Left renal pelvis (tissue), 4 donors: ENCODE measurements at regions not wholly inside any gene's neighbourhood (a gene's known extent, or its start where the extent isn't known, plus 50 kb on each side); places are given as distances from the start of the nearest gene placed in this dataset.
A peak's percentile ranks its signal among the peaks of the same experiment; 100 is the strongest.
"Not testable (repeated sequence)": the region's sequence is repeated elsewhere in the genome, so short reads cannot be mapped to it uniquely, and the experiment has no call there.

Experiments used
- DNase-seq, 4 donors: peaks; one replicate each; pipeline ENCODE4 v3.0.0-alpha.2; 2013; ENCODE audit warnings: low read depth in 4 of 4, low spot score in 3 of 4

DNA sequence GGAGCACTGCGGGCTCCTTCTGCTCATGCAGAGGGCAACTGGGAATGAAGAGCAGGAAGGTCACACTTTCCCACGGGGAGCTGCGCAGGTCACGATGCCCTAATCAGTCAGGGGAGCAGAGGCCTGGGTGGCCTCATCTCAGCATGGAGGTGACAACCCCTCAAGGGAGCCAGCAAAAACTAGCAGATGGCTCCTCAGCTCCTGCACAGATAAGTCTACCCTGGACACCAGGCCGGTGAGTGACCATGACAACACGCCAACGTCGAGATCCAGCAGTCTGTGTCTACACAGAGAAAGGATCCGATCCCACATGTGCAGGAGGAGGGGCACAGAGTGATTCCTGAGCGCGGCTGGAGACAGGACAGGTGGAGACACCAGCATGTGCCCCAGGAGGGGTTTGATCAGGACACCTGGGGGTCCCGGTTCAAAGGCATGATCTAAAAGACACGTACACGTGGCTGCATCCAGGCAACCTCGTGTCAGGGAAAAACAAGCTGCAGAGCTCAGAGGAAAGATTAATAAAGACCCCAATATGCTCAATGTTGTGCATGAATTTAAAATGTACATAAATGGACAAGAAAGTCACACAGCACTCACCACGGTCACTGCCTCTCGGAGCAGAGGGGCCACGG, 153.7 kb upstream of the SFSWAP start:
- DNase-seq = no peak

DNA sequence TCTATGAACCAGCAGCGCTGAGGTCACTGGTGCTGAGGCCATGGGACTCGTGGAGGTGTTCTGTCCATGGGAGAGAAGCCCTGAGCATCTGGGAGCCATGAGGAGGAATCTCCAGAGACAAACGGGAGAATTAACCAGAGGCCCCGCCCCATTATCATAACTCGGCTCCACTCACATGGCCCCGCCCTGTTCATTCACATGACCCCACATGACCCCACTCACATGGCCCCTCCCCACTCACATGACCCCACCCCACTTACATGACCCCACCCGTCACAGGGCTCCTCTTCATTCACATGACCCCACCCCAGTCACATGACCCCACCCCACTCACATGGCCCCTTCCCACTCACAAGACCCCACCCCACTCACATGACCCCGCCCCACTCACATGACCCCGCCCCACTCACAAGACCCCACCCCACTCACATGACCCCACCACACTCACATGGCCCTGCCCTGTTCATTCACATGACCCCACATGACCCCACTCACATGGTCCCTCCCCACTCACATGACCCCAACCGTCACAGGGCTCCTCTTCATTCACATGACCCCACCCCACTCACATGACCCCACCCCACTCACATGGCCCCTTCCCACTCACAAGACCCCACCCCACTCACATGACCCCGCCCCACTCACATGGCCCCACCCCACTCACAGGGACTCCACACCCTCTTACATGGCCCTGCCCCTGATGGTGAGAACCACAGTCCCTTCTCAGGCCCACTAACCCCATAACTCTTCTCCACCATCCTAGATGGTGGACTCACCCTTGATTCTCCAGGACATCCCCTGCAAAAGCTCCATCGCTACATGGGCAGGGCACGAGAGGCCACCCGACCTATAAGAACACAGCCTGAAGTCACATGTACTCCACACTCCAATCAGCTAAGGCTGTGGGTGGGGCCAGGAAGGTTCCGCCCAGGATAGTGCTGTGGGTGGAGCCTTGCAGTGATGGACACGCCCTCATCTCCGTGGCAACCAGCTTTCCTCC, 151.1 kb upstream of the SFSWAP start:
- DNase-seq = no peak

DNA sequence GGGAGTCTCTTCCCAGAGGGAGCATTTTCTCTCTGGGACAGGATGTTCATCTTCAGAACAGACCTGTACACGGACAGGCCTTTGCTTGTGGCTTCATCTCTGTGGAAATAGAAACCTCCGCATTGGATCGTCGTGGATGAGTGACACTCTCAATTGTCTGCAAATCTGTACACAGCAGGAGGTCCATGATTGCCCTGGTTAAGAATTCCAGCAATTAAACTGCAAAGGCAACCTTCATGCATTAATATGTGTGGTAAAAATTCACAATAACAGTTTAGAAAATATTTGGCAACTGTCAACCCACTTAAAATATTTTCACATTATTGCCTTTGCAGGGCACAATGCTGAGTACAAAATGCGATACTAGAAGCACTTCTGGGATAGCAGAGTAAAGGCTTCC, 149.8 kb upstream of the SFSWAP start:
- DNase-seq = no peak

DNA sequence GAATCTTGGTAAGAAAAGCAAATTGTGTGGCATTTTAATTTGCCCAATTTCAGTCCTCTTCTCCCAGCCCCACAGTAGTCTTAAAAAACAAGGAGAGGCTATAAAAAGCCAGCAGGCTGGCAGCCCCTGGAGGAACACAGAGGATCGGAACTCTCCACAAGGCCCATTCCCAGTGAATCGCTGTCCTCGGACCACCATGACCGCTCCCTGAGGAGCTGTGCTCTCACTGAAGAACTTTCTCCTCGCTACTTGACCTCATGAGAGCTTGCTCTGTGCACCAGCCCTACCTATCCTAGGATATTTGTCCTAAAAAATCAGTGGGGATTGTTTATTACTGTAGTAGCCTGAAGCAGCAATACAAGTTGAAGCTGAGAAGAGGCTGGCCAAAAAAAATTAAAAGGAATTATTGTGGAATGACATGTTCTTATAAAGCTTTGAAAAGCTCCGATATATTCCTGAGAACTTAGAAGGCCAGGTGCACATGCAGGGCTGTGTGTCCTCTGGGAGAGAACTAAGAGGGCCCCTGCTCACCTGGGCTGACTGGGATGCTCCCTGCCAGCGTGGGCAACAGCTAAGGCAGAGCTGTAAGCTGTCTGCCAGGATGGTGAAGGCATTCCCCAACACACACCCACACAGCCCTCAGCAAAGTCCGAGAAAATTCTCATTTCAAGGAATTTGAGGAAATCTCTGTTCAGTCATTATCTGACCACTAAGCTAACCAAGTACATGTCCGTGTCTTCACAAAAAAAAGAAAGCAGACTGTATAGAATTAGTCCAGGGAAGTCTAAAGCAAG, 148.8 kb upstream of the SFSWAP start:
- DNase-seq = no peak

DNA sequence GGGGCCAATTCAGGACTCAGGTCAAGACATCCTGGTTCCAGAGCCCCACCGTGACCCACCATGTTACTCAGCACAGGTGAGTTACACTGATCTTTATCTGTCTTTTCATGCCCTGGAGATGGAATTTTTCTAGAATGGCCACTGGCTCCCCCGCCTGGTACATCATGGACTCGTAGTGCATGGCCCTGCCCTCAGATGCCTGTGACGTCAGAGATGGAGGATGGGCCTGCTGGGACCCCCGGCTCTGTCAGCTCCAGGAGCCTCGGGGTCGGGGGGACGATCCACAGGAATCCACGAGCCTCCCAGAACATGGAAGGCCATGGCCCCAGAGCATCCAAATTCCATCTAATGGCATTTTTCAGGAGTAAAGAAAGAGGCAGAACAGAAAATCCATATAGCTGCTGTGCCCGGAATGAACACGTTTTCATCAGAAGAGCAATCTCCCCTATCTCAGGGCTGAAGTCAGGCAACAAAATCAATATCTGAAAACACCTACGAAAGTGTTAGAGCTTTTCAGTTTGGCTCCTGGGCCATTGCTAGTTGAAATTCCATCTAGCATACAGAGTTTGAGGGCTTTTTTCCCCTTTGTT, 146.7 kb upstream of the SFSWAP start:
- not testable (repeated sequence) for DNase-seq

DNA sequence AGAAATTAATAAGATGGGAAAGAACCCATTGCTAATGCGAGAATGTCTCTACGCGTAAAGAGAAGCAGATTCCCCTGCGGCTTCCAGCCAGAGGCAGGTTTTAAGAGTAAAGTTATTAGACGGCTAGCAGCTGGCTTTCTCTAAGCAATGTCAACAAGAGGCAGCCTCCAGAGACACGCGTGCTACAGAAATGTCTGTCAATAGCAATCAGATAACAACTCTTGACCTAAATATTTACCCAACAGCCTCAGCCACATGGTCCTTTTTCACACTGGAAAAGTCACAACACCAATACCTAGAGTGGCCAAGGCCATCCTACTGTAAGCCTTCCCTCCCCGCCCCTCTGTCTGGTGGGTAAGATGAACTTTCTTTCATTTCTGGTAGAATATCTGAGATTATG, 146.0 kb upstream of the SFSWAP start:
- DNase-seq = no peak

DNA sequence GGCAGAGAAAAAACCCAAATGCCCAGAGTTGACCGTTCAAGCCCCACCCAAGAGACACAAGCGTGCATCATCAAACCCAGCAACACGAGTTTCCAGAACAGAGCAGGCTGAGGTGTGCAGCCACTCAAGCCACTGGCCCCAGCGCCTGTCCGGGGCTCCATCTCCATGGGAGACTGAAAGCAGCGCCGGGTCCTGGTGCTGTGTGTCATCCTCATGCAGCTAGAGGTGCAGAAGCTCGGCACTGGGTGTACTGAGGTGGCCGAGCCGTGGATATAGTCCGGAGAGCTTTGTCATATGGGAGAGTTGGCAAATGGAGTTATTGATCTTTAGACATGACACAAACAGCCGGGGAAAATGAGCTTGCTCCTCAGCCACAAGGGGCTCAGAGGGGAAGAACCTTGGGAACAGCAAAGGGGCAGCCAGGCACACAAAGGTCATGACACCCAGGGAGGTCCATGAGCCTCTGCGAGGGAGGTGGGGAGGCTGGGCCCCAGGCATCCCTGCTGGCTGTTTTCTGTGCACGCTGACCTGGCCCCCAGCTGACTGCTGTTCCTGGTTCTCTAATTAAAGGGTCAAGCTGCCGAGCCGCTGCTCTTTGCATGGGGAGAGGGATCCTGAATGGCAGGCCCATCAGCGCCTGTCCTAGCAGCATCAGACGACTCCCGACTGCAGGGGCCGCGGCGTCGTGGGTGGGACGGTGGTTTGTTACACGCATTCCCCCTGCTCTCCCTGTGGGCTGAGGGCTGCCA, 145.4 kb upstream of the SFSWAP start:
- DNase-seq = no peak

DNA sequence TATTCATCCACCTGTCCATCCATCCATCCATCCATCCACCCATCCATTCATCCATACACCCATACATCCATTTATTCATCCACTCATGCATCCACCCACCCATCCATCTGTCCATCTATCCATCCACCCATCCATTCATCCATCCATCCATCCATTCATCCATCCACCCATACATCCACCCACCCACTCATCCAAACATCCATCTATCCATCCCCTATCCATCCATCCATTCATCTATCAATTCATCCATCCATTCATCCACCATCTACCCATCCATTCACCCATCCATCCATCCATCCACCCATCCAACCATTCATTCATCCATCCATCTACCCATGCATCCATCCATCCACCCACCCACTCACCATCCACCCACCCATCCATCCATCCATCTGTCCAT, 142.6 kb upstream of the SFSWAP start:
- DNase-seq = no peak

DNA sequence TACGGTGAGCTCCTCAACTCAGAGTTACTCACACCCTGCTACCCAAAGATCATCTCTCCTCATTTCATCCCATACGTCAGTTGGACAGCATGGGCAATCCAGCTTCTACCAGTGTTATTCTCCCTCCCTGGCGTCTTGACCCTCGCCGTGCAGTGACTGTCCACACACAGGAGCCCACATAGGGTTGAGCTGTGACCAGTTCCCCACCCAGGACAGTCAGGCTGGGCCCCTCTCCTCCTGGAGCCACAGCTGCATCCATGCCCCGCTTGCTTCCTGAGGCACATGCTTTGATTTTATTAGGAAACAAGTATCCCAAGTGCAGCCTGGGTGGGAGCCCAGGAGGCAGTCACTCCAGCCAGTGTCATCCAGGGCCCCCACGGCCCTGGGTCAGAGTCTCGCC, 140.3 kb upstream of the SFSWAP start:
- DNase-seq = no peak

DNA sequence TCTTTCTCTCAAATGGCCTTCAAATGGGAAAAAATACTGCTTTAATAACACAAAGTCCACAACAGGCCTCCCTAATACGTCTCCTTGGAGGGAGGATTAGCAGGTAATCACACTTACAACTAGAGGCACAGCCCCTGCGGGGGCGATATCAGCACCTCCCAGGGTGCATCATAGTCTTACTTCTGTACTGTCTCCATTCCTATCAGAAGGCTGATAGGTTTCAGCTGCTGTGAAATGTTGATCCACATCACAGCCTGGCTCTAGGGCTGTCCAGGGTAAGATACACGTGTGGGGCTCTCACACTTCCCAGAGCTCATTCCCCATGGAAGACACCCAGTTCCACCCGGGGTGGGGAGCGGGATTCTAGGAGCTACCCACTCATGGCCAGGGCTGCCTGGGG, 139.1 kb upstream of the SFSWAP start:
- no peak for DNase-seq

DNA sequence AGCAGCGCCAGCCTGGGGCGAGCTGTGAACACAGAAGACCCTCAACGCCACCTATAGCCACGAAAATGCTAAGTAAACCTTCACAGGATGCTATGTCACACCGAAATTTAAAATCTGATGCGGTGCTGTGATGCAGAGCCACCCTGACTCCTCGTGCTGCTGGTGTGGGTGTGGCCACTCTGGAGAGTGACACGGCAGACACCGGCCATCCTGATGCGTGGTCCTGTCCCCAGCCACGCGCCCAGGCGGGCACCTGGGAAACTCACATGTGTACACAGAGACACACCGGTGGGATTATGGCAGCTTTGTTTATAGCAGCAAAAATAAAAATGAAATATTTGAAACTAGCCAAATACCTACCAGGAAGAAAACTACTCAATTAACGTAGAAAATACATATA, 138.3 kb upstream of the SFSWAP start:
- no peak for DNase-seq

DNA sequence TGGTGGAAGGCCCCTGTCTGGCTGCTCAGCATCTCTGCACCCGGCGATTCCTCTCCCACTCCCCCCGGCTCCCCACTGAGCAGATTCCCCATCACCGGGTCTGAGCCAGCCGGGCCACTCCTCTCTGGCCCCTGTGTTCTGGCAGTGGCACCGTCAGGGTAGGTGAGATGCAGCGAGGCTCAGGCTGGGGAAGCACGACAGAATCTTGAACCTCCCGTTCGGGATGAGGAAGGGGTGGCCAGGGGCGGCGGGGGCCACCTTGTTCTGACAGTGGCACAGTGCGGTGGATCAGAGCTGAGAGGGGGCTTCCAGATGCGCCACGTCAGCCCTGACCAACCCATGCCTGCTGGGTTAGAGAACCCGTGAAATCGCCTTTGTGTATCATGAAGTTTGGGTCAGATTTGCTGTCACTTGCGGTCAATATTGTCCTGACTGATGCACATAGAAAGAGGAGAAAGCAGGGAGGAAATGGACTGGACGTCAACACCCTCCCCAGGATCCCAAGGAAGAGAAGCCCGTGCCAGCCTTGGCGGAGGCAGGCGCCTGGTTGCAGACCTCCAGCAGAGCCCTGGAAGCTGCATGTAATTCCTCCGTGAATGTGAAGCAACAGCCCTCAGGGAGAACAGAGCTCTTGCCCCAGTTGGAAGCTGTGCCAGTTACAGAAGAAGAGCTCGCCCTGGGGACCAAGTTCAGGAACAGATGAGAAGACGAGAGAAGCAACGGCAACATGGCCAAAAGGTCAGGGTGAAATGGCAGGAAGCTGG, 137.1 kb upstream of the SFSWAP start:
- no peak for DNase-seq

DNA sequence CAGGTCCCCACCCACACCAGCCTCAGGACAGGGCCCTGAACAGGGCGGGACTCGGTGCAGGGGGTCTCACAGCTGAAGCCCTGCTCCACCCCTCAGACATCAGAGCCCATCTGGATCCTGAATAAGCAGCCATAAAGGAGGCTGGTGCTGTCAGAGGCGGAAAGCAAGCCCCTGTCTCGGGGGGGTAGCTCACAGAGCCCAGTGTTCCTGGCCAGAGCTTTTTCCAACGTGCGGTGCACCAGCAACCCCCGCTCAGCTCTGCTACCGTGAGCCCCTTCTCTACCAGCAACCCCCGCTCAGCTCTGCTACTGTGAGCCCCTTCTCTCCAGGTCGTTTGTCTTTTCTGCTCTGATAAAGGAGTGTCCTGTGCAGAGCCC, 136.5 kb upstream of the SFSWAP start:
- no peak for DNase-seq

DNA sequence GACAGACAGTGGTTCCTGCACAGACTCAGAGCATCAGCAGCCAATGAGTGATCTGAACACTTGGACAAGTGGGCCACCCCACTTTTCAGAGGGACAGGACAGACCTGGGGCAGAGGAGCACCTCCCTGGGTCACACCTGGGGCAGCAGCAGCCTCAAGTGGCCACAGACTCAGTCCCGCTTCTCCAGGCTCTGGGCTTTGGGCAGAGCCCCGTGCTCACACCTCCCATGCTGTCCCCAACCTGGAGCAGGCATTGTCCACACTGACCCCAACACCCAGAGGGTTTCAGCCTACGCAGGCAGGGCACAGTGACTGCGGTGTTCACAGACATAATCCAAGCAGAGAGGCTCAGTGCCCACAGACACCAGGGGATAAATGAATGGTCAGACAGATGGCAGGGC, 135.5 kb upstream of the SFSWAP start:
- DNase-seq = no peak

DNA sequence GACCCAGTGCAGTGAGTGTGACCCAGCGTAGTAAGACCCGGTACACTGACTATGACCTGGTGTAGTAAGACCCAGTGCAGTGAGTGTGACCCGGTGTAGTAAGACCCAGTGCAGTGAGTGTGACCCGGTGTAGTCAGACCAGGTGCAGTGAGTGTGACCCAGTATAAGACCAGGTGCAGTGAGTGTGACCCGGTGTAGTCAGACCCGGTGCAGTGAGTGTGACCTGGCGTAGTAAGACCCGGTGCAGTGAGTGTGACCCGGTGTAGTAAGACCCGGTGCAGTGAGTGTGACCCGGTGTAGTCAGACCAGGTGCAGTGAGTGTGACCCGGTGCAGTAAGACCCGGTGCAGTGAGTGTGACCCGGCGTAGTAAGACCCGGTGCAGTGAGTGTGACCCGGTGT, 134.2 kb upstream of the SFSWAP start:
- peak in 1 of 4 donors; percentile 25 for DNase-seq

DNA sequence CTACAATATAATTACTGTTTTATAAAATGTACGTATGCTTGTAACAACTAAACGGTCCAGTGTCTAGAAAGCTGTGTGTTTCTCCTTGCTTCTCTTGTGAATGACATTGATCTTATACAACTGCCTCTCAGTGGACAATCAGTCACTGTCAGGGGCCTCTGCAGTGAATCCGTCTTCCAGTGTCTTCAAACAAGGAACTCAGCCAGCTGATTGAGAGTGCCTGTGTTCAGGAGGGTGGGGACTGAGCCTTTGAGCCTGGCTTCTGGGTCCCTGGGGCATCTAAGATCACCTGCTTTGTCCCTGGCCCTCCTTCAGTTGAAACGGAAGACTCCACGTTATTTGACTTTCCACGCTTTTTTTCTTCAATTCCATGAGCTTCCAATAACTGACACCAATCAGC, 133.1 kb upstream of the SFSWAP start:
- DNase-seq = no peak

DNA sequence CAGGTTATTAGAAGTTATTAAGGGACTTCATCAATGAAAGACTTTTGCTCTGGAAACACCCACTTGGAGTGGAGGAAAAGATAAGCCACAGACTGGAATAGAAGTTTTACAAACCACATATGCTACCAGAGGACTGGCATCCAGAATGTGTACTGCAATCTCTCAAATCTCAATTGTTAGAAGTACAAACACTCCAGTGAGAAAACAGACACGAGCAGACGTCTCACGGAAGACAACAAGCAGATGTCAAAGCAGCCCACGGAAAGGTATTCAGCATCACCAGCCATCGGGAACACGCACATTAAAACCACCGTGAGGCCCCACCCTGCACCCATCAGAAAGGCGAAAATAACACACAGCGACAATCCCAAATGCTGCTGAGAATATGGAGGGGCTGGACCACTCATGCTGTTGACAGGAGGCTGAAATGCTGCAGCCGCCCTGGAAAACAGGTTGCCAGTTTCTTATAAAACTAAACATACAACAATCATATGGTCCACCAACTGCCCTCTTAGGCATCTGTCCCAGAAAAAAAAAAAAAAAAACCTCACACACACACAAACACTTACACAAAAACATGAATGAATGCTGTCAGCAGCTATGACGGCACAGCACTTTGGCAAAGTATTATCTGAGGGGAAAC, 131.9 kb upstream of the SFSWAP start:
- DNase-seq = no peak

DNA sequence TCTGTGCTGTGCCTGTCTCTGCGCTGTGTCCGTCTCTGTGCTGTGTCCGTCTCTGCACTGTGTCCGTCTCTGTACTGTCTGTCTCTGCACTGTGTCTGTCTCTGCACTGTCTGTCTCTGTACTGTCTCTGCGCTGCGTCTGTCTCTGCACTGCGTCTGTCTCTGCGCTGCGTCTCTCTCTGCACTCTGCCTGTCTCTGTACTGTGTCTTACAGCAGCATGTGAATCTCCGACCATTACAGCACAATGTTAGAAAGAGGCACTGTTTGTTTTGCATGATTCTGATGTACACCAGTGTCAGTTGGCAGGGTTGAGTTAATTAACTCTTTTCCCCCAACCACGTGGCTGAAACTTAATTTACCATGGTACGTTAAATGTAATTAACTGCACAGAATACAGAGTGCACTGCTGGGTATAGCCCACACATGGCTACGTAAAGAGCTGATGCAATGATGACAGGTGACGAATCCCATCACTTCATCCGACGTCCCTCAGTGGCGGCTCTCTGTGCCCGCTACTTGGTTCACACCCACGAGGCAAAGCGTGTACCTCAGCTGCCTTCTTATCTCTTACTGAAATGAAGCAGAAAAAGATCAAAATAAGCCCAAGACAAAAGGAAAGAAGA, 127.7 kb upstream of the SFSWAP start:
- no peak for DNase-seq

DNA sequence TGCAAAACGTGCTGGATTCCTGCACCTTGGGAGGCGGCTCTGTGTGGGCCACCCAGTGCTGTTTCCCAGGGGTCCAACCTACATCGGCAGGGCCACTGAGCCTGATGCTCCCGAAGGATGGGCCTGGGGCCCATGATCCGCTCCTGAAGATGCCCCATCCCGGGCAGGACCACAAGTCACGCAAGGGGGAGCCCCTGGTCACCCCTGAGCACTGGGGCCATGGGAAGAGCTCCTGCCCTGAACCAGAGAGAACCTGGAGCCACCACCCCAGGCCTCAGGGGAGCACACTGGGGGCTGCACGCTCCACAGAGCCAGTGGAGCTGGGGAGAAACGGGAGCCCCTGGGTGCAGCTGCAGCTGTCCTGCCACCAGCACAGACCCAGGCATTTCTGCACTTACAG, 124.6 kb upstream of the SFSWAP start:
- DNase-seq = no peak
